Breast epithelium (tissue), 4 donors: ENCODE measurements at regions not wholly inside any gene's neighbourhood (a gene's known extent, or its start where the extent isn't known, plus 50 kb on each side); places are given as distances from the start of the nearest gene placed in this dataset.

Experiments used
- DNase-seq, 2 donors: peaks; one replicate each; pipeline ENCODE4 v3.0.0-alpha.2; 2019; ENCODE audit warnings: low spot score in 2 of 2
- H3K27ac ChIP-seq, 2 donors: fragments of 200-600 bp; sonication (generic) in 1 of 2; one replicate each; pipeline ENCODE4 v1.5.1; 2016 to 2019; ENCODE audit warnings: mild to moderate bottlenecking in 1 of 2
- H3K27me3 ChIP-seq, 2 donors: fragments of 200-600 bp; sonication (generic) in 1 of 2; one replicate each; pipeline versions ENCODE4 v1.5.1 to v1.6.0; 2017 to 2019; ENCODE audit warnings: control low read depth in 1 of 2, mild to moderate bottlenecking in 1 of 2
- H3K36me3 ChIP-seq: fragments of 200-600 bp; one replicate; pipeline ENCODE4 v1.5.1; 2019
- H3K4me1 ChIP-seq, 2 donors: fragments of 200-600 bp; sonication (generic); one replicate each; pipeline ENCODE4 v1.5.1; 2016 to 2019; ENCODE audit warnings: control low read depth in 1 of 2
- H3K4me3 ChIP-seq, 3 donors: fragments of 200-600 bp; sonication (generic); 1 replicate in 2 of 3; 2 replicates in 1 of 3; pipeline ENCODE4 v1.5.1; 2016 to 2019; ENCODE audit warnings: mild to moderate bottlenecking in 3 of 3, moderate library complexity in 2 of 3
- H3K9me3 ChIP-seq, 2 donors: fragments of 200-600 bp; sonication (generic) in 1 of 2; one replicate each; pipeline ENCODE4 v1.5.1; 2016 to 2019; ENCODE audit warnings: control low read depth in 1 of 2
- CTCF ChIP-seq, 3 donors: fragments of 450-650 bp; IDR thresholded peaks; one replicate each; pipeline ENCODE4 v1.5.1; 2016 to 2017; ENCODE audit warnings: antibody characterized with exemption in 3 of 3, mild to moderate bottlenecking in 3 of 3, moderate library complexity in 3 of 3
- POLR2A ChIP-seq: fragments of 450-650 bp; IDR thresholded peaks from one replicate; pipeline ENCODE4 v1.6.1; 2016; ENCODE audit warnings: antibody characterized with exemption, mild to moderate bottlenecking, moderate library complexity
- POLR2AphosphoS5 ChIP-seq, 3 donors: sonication (generic); formaldehyde crosslinking; IDR thresholded peaks; one replicate each; pipeline ENCODE4 v1.6.1; 2017; ENCODE audit warnings: antibody characterized with exemption in 3 of 3
- intact Hi-C: fragments of 100-400 bp; cut with DNase I; formaldehyde crosslinking; loops from one replicate; pipeline ENCODE4 v1.15.1; 2023; ENCODE audit warnings: low total_unique reads

- Histone ChIP-seq H3K27me3 (no peaks in the 10 kb centered on the region), H3K4me3 (no peak overlapping the region), H3K27ac (no peak overlapping the region), H3K36me3 (no peaks in the 10 kb centered on the region), H3K4me1 (no peaks in the 10 kb centered on the region), H3K9me3 (no peaks in the 10 kb centered on the region)
- no peak for TF ChIP-seq CTCF (IDR thresholded peaks at IDR 0.05)
- no peak for TF ChIP-seq POLR2AphosphoS5 (IDR thresholded peaks at IDR 0.05)
- TF ChIP-seq POLR2A: no peak
- DNase-seq: no peak
- intact Hi-C loops: loop anchor here (10.0 kb wide), 1 partner anchor 865 kb away; no protein-coding TSS in a partner anchor
Observed at GRCh38 chr1:239269706-239270105, 116.7 kb upstream of the CHRM3 start.

GRCh38 chr1:239268941-239269340 lies 117.4 kb upstream of the CHRM3 start:
- no peak for DNase-seq
- Histone ChIP-seq H3K27ac (no peak overlapping the region), H3K36me3 (no peaks in the 10 kb centered on the region), H3K4me1 (no peaks in the 10 kb centered on the region), H3K4me3 (no peak overlapping the region), H3K9me3 (no peaks in the 10 kb centered on the region), H3K27me3 (no peaks in the 10 kb centered on the region)
- TF ChIP-seq POLR2A: no peak
- no peak for TF ChIP-seq CTCF (IDR thresholded peaks at IDR 0.05)
- no peak for TF ChIP-seq POLR2AphosphoS5 (IDR thresholded peaks at IDR 0.05)
- intact Hi-C loops: loop anchor here (10.0 kb wide), 1 partner anchor 866 kb away; no protein-coding TSS in a partner anchor

GRCh38 chr1:239268007-239268406 lies 118.4 kb upstream of the CHRM3 start:
- DNase-seq: no peak
- H3K4me1 ChIP-seq: no peaks in the 10 kb centered on the region
- no peak overlapping the region for H3K4me3 ChIP-seq
- H3K36me3 ChIP-seq: no peaks in the 10 kb centered on the region
- TF ChIP-seq POLR2A (no peak), CTCF (IDR thresholded peaks at IDR 0.05) (no peak), POLR2AphosphoS5 (IDR thresholded peaks at IDR 0.05) (no peak)
- no peak overlapping the region for H3K27ac ChIP-seq
- H3K9me3 ChIP-seq: no peaks in the 10 kb centered on the region
- H3K27me3 ChIP-seq: no peaks in the 10 kb centered on the region
- intact Hi-C loops: loop anchor here (10.0 kb wide), 1 partner anchor 867 kb away; no protein-coding TSS in a partner anchor

GRCh38 chr1:239263801-239264200 lies 122.6 kb upstream of the CHRM3 start:
- no peak overlapping the region for H3K4me3 ChIP-seq
- H3K9me3 ChIP-seq: no peaks in the 10 kb centered on the region
- H3K27me3 ChIP-seq: no peaks in the 10 kb centered on the region
- intact Hi-C loops: loop anchor here (10.0 kb wide), 1 partner anchor 871 kb away; no protein-coding TSS in a partner anchor
- H3K27ac ChIP-seq: no peak overlapping the region
- H3K4me1 ChIP-seq: no peaks in the 10 kb centered on the region
- no peak for DNase-seq
- no peaks in the 10 kb centered on the region for H3K36me3 ChIP-seq
- no peak for TF ChIP-seq POLR2AphosphoS5 (IDR thresholded peaks at IDR 0.05)
- TF ChIP-seq CTCF (IDR thresholded peaks at IDR 0.05): no peak
- TF ChIP-seq POLR2A: no peak

- Histone ChIP-seq H3K27ac (no peak overlapping the region), H3K36me3 (no peaks in the 10 kb centered on the region), H3K4me3 (no peak overlapping the region), H3K27me3 (no peaks in the 10 kb centered on the region), H3K9me3 (peaks cover 0 to 2% of the 10 kb centered on the region in 2 donors), H3K4me1 (no peaks in the 10 kb centered on the region)
- TF ChIP-seq POLR2A (no peak), CTCF (IDR thresholded peaks at IDR 0.05) (no peak), POLR2AphosphoS5 (IDR thresholded peaks at IDR 0.05) (no peak)
- intact Hi-C loops: loop anchor here (10.0 kb wide), 1 partner anchor 872 kb away; no protein-coding TSS in a partner anchor
- DNase-seq: no peak
Observed at GRCh38 chr1:239262538-239262937, 123.8 kb upstream of the CHRM3 start.
